ENCODE measurements at regions not wholly inside any gene's neighbourhood (a gene's known extent, or its start where the extent isn't known, plus 50 kb on each side); places are given as distances from the start of the nearest gene placed in this dataset.
"Not testable (repeated sequence)": the region's sequence is repeated elsewhere in the genome, so short reads cannot be mapped to it uniquely, and the experiment has no call there.

- DNase-seq (ENCODE audit: low read depth in 2 of 2) = peak; percentile 1 to 7
Measured at GRCh38 chr6:50899306-50899870, 80.7 kb downstream of the TFAP2B start.

GRCh38 chr6:50902260-50902659, 83.6 kb downstream of the TFAP2B start:
- DNase-seq (ENCODE audit: low read depth in 2 of 2) = no peak

GRCh38 chr6:50905297-50905696, 86.6 kb downstream of the TFAP2B start:
- DNase-seq (ENCODE audit: low read depth in 2 of 2) = no peak

- no peak for DNase-seq (ENCODE audit: low read depth in 2 of 2)
Measured at GRCh38 chr6:50907565-50907964, 88.9 kb downstream of the TFAP2B start.

GRCh38 chr6:50913105-50913770, 94.6 kb downstream of the TFAP2B start:
- DNase-seq (ENCODE audit: low read depth in 2 of 2) = no peak

- not testable (repeated sequence) for DNase-seq (ENCODE audit: low read depth in 2 of 2)
Measured at GRCh38 chr6:50921378-50921777, 102.7 kb downstream of the TFAP2B start.

GRCh38 chr6:50921968-50922367, 103.3 kb downstream of the TFAP2B start:
- DNase-seq (ENCODE audit: low read depth in 2 of 2) = no peak

- no peak for DNase-seq (ENCODE audit: low read depth in 2 of 2)
Measured at GRCh38 chr6:50922579-50923525, 104.2 kb downstream of the TFAP2B start.

GRCh38 chr6:50924758-50925157, 106.1 kb downstream of the TFAP2B start:
- DNase-seq (ENCODE audit: low read depth in 2 of 2) = no peak

GRCh38 chr6:50925548-50925947, 106.9 kb downstream of the TFAP2B start:
- DNase-seq (ENCODE audit: low read depth in 2 of 2) = no peak

- no peak for DNase-seq (ENCODE audit: low read depth in 2 of 2)
Measured at GRCh38 chr6:50925981-50926380, 107.3 kb downstream of the TFAP2B start.

- no peak for DNase-seq (ENCODE audit: low read depth in 2 of 2)
Measured at GRCh38 chr6:50927800-50928199, 109.1 kb downstream of the TFAP2B start.

GRCh38 chr6:50929323-50929722, 110.7 kb downstream of the TFAP2B start:
- no peak for DNase-seq (ENCODE audit: low read depth in 2 of 2)

GRCh38 chr6:50935442-50935841, 116.8 kb downstream of the TFAP2B start:
- no peak for DNase-seq (ENCODE audit: low read depth in 2 of 2)

GRCh38 chr6:50936277-50936681, 117.6 kb downstream of the TFAP2B start:
- DNase-seq (ENCODE audit: low read depth in 2 of 2) = peak; percentile 40 to 48

- no peak for DNase-seq (ENCODE audit: low read depth in 2 of 2)
Measured at GRCh38 chr6:50939931-50940330, 121.3 kb downstream of the TFAP2B start.

- no peak for DNase-seq (ENCODE audit: low read depth in 2 of 2)
Measured at GRCh38 chr6:50945789-50946188, 127.1 kb downstream of the TFAP2B start.

GRCh38 chr6:50952092-50952907, 133.6 kb downstream of the TFAP2B start:
- DNase-seq (ENCODE audit: low read depth in 2 of 2) = no peak

GRCh38 chr6:50956014-50956413, 137.3 kb downstream of the TFAP2B start:
- no peak for DNase-seq (ENCODE audit: low read depth in 2 of 2)

GRCh38 chr6:50958148-50958697, 139.6 kb downstream of the TFAP2B start:
- no peak for DNase-seq (ENCODE audit: low read depth in 2 of 2)

- DNase-seq (ENCODE audit: low read depth in 2 of 2) = no peak
Measured at GRCh38 chr6:50959081-50959641, 140.5 kb downstream of the TFAP2B start.
